SH-SY5Y (cell line): ENCODE measurements at regions not wholly inside any gene's neighbourhood (a gene's known extent, or its start where the extent isn't known, plus 50 kb on each side); places are given as distances from the start of the nearest gene placed in this dataset.

Source experiments
- GATA2 ChIP-seq: IDR thresholded peaks from 2 replicates; pipeline ENCODE4 v1.6.1; 2011; ENCODE audit warnings: mild to moderate bottlenecking, low read depth, low read length
- GATA3 ChIP-seq: IDR thresholded peaks from 2 replicates; pipeline ENCODE4 v1.6.1; 2011; ENCODE audit warnings: low read depth, mild to moderate bottlenecking, low read length, moderate library complexity

DNA sequence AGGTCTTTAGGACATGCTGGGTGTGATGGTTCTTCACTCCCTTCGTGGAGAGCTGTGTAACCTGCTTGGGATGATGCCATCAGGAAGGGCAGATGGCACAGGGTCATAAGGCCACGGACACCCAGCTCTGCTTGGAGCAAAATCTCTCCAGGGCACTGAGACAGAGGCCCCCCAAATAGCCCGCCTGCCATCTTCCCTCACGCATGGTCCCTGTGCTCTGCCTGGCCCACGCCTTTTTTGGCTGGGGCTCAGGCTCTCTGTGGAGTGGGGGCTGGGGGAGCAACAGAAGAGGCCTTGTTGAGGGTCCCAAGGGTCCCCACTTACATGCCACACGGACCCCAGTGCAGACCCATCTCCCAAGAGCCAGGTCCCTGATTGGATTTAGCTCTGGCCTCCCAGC lies 93.3 kb upstream of the RET start:
- TF ChIP-seq GATA2, result no peak
- no peak for TF ChIP-seq GATA3
